NCI-H345 (cell line): ENCODE measurements at regions not wholly inside any gene's neighbourhood (a gene's known extent, or its start where the extent isn't known, plus 50 kb on each side); places are given as distances from the start of the nearest gene placed in this dataset.

Experiments
- DNase-seq: peaks from one replicate; lab custom pipeline; 2025; lab: John Stamatoyannopoulos, UW

GRCh38 chr20:7257099-7257498, 489.6 kb downstream of the BMP2 start:
- DNase-seq: no peak

GRCh38 chr20:7257692-7258466, 490.4 kb downstream of the BMP2 start:
- DNase-seq: no peak

- no peak for DNase-seq
These were observed 495.3 kb downstream of the BMP2 start for GRCh38 chr20:7262803-7263202.

- no peak for DNase-seq
These were observed 496.7 kb downstream of the BMP2 start for GRCh38 chr20:7264137-7264536.

GRCh38 chr20:7269452-7269851, 502.0 kb downstream of the BMP2 start:
- no peak for DNase-seq

- peak; percentile 41 for DNase-seq
These were observed 505.0 kb downstream of the BMP2 start for GRCh38 chr20:7272512-7272911.

- no peak for DNase-seq
These were observed 507.4 kb downstream of the BMP2 start for GRCh38 chr20:7274870-7275269.

- no peak for DNase-seq
These were observed 508.3 kb downstream of the BMP2 start for GRCh38 chr20:7275645-7276237.

- DNase-seq: peak; percentile 84
These were observed 518.6 kb downstream of the BMP2 start for GRCh38 chr20:7285918-7286556.

- no peak for DNase-seq
These were observed 523.9 kb downstream of the BMP2 start for GRCh38 chr20:7291323-7291943.

- no peak for DNase-seq
These were observed 524.5 kb downstream of the BMP2 start for GRCh38 chr20:7291946-7292345.

- DNase-seq: no peak
These were observed 527.4 kb downstream of the BMP2 start for GRCh38 chr20:7294816-7295360.

GRCh38 chr20:7301807-7302206, 534.3 kb downstream of the BMP2 start:
- no peak for DNase-seq

GRCh38 chr20:7302250-7302649, 534.8 kb downstream of the BMP2 start:
- DNase-seq: no peak

- no peak for DNase-seq
These were observed 538.5 kb downstream of the BMP2 start for GRCh38 chr20:7305976-7306375.

- DNase-seq: no peak
These were observed 540.7 kb downstream of the BMP2 start for GRCh38 chr20:7308163-7308562.

- no peak for DNase-seq
These were observed 545.6 kb downstream of the BMP2 start for GRCh38 chr20:7313047-7313446.

- no peak for DNase-seq
These were observed 556.5 kb downstream of the BMP2 start for GRCh38 chr20:7323957-7324356.

GRCh38 chr20:7327810-7328209, 560.3 kb downstream of the BMP2 start:
- DNase-seq: no peak

GRCh38 chr20:7330850-7331249, 563.4 kb downstream of the BMP2 start:
- no peak for DNase-seq

- no peak for DNase-seq
These were observed 564.7 kb downstream of the BMP2 start for GRCh38 chr20:7332169-7332568.

- no peak for DNase-seq
These were observed 566.4 kb downstream of the BMP2 start for GRCh38 chr20:7333841-7334240.

GRCh38 chr20:7346026-7346425, 578.5 kb downstream of the BMP2 start:
- no peak for DNase-seq
